ENCODE measurements at regions not wholly inside any gene's neighbourhood (a gene's known extent, or its start where the extent isn't known, plus 50 kb on each side); places are given as distances from the start of the nearest gene placed in this dataset.

DNA sequence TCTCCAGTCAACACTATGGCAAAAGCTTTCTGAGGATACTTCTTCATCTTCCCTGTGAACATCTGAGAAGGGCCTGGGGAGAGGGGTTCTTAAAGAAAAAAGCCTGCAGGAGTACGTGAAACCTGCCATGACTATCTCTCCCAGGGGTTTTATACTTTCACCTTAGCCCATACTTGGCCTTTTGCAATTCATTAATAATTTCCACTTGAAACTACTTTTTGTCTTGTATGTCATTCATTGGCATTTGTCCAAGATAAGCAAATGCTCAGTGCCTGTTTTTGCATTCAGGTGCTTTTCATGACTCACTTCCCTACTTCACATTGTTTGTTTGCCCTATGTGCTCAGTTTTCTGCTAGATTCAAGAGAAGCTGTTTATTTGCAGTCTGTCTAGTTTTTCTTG, 580.3 kb upstream of the GJE1 start:
- no peak overlapping the region for H3K27ac ChIP-seq (ENCODE audit: low read depth, low read length)
- no peak overlapping the region for H2AK5ac ChIP-seq (ENCODE audit: low read length)
- H3K56ac ChIP-seq (ENCODE audit: low read length): no peak overlapping the region
- no peak overlapping the region for H2BK15ac ChIP-seq (replicated peaks; ENCODE audit: low read depth)
- H3K23ac ChIP-seq (ENCODE audit: low read length): no peak overlapping the region
- WGBS (ENCODE audit: extremely low coverage, insufficient coverage, low lambda C conversion rate): no CpG with 5 or more reads among the region's 1 CpG
- no peak overlapping the region for H2BK5ac ChIP-seq (ENCODE audit: low read length)
- H4K5ac ChIP-seq (ENCODE audit: low read length): no peak overlapping the region
- H3K79me2 ChIP-seq (ENCODE audit: control insufficient read depth, insufficient read depth, low read length): no peaks in the 10 kb centered on the region
- no peaks in the 10 kb centered on the region for H3K79me1 ChIP-seq (ENCODE audit: low read length)
- no peak for DNase-seq
- H3K27me3 ChIP-seq (ENCODE audit: insufficient read depth, low read length, poor library complexity): no peaks in the 10 kb centered on the region
- H3K4me3 ChIP-seq (ENCODE audit: low read length): no peak overlapping the region
- no peak overlapping the region for H3K4ac ChIP-seq (ENCODE audit: low read depth, low read length)
- no peaks in the 10 kb centered on the region for H3K4me1 ChIP-seq (ENCODE audit: control insufficient read depth, low read depth, low read length)
- no peak overlapping the region for H3K18ac ChIP-seq (ENCODE audit: low read length)
- H4K8ac ChIP-seq (ENCODE audit: low read depth, low read length): no peak overlapping the region
- no peak overlapping the region for H2BK120ac ChIP-seq (ENCODE audit: low read depth, low read length)
- H3K36me3 ChIP-seq (ENCODE audit: control insufficient read depth, insufficient read depth, low read length): no peaks in the 10 kb centered on the region
- H3K4me2 ChIP-seq (ENCODE audit: low read length): no peak overlapping the region
- H3K9ac ChIP-seq (ENCODE audit: low read length): no peak overlapping the region

- H4K8ac ChIP-seq (ENCODE audit: low read depth, low read length): no peak overlapping the region
- no peak overlapping the region for H3K18ac ChIP-seq (ENCODE audit: low read length)
- H3K79me1 ChIP-seq (ENCODE audit: low read length): no peaks in the 10 kb centered on the region
- no peaks in the 10 kb centered on the region for H3K36me3 ChIP-seq (ENCODE audit: control insufficient read depth, insufficient read depth, low read length)
- H3K4me1 ChIP-seq (ENCODE audit: control insufficient read depth, low read depth, low read length): no peaks in the 10 kb centered on the region
- H3K23ac ChIP-seq (ENCODE audit: low read length): no peak overlapping the region
- no peak overlapping the region for H3K56ac ChIP-seq (ENCODE audit: low read length)
- H3K27me3 ChIP-seq (ENCODE audit: insufficient read depth, low read length, poor library complexity): no peaks in the 10 kb centered on the region
- no peak overlapping the region for H2BK120ac ChIP-seq (ENCODE audit: low read depth, low read length)
- no peak overlapping the region for H4K5ac ChIP-seq (ENCODE audit: low read length)
- H3K27ac ChIP-seq (ENCODE audit: low read depth, low read length): no peak overlapping the region
- no peak overlapping the region for H3K4me3 ChIP-seq (ENCODE audit: low read length)
- H3K9ac ChIP-seq (ENCODE audit: low read length): no peak overlapping the region
- no peak for DNase-seq
- H3K79me2 ChIP-seq (ENCODE audit: control insufficient read depth, insufficient read depth, low read length): no peaks in the 10 kb centered on the region
- no peak overlapping the region for H2BK15ac ChIP-seq (replicated peaks; ENCODE audit: low read depth)
- H3K4ac ChIP-seq (ENCODE audit: low read depth, low read length): no peak overlapping the region
- no peak overlapping the region for H2AK5ac ChIP-seq (ENCODE audit: low read length)
- H3K4me2 ChIP-seq (ENCODE audit: low read length): no peak overlapping the region
- H2BK5ac ChIP-seq (ENCODE audit: low read length): no peak overlapping the region
- WGBS (ENCODE audit: extremely low coverage, insufficient coverage, low lambda C conversion rate): no CpG with 5 or more reads among the region's 5 CpGs
These were observed 580.7 kb upstream of the GJE1 start for GRCh38 chr6:141552031-141552430.

GRCh38 chr6:141551318-141551717, 581.4 kb upstream of the GJE1 start:
- no peak overlapping the region for H3K23ac ChIP-seq (ENCODE audit: low read length)
- H3K79me2 ChIP-seq (ENCODE audit: control insufficient read depth, insufficient read depth, low read length): no peaks in the 10 kb centered on the region
- no peak overlapping the region for H3K18ac ChIP-seq (ENCODE audit: low read length)
- H3K27ac ChIP-seq (ENCODE audit: low read depth, low read length): no peak overlapping the region
- H3K56ac ChIP-seq (ENCODE audit: low read length): no peak overlapping the region
- no peak overlapping the region for H4K8ac ChIP-seq (ENCODE audit: low read depth, low read length)
- no peaks in the 10 kb centered on the region for H3K4me1 ChIP-seq (ENCODE audit: control insufficient read depth, low read depth, low read length)
- H3K4ac ChIP-seq (ENCODE audit: low read depth, low read length): no peak overlapping the region
- no peak overlapping the region for H2BK5ac ChIP-seq (ENCODE audit: low read length)
- no peaks in the 10 kb centered on the region for H3K36me3 ChIP-seq (ENCODE audit: control insufficient read depth, insufficient read depth, low read length)
- no peak overlapping the region for H4K5ac ChIP-seq (ENCODE audit: low read length)
- H2AK5ac ChIP-seq (ENCODE audit: low read length): no peak overlapping the region
- H3K4me3 ChIP-seq (ENCODE audit: low read length): no peak overlapping the region
- WGBS (ENCODE audit: extremely low coverage, insufficient coverage, low lambda C conversion rate): no CpG with 5 or more reads among the region's 2 CpGs
- H3K4me2 ChIP-seq (ENCODE audit: low read length): no peak overlapping the region
- H2BK120ac ChIP-seq (ENCODE audit: low read depth, low read length): no peak overlapping the region
- peak; percentile 10 for DNase-seq
- no peak overlapping the region for H3K9ac ChIP-seq (ENCODE audit: low read length)
- no peaks in the 10 kb centered on the region for H3K79me1 ChIP-seq (ENCODE audit: low read length)
- no peak overlapping the region for H2BK15ac ChIP-seq (replicated peaks; ENCODE audit: low read depth)
- no peaks in the 10 kb centered on the region for H3K27me3 ChIP-seq (ENCODE audit: insufficient read depth, low read length, poor library complexity)

- H3K27ac ChIP-seq (ENCODE audit: low read depth, low read length): no peak overlapping the region
- no peaks in the 10 kb centered on the region for H3K79me2 ChIP-seq (ENCODE audit: control insufficient read depth, insufficient read depth, low read length)
- no peaks in the 10 kb centered on the region for H3K79me1 ChIP-seq (ENCODE audit: low read length)
- H3K4me1 ChIP-seq (ENCODE audit: control insufficient read depth, low read depth, low read length): no peaks in the 10 kb centered on the region
- H3K23ac ChIP-seq (ENCODE audit: low read length): no peak overlapping the region
- no peak overlapping the region for H4K8ac ChIP-seq (ENCODE audit: low read depth, low read length)
- H3K4me2 ChIP-seq (ENCODE audit: low read length): no peak overlapping the region
- no peak overlapping the region for H3K9ac ChIP-seq (ENCODE audit: low read length)
- DNase-seq: no peak
- no peak overlapping the region for H3K56ac ChIP-seq (ENCODE audit: low read length)
- H2AK5ac ChIP-seq (ENCODE audit: low read length): no peak overlapping the region
- H4K5ac ChIP-seq (ENCODE audit: low read length): no peak overlapping the region
- no peak overlapping the region for H2BK120ac ChIP-seq (ENCODE audit: low read depth, low read length)
- no peaks in the 10 kb centered on the region for H3K27me3 ChIP-seq (ENCODE audit: insufficient read depth, low read length, poor library complexity)
- no peak overlapping the region for H2BK15ac ChIP-seq (replicated peaks; ENCODE audit: low read depth)
- no peak overlapping the region for H2BK5ac ChIP-seq (ENCODE audit: low read length)
- WGBS (ENCODE audit: extremely low coverage, insufficient coverage, low lambda C conversion rate): 100% methylated on average over 1 of the region's 1 CpG
- no peak overlapping the region for H3K4me3 ChIP-seq (ENCODE audit: low read length)
- no peak overlapping the region for H3K18ac ChIP-seq (ENCODE audit: low read length)
- no peaks in the 10 kb centered on the region for H3K36me3 ChIP-seq (ENCODE audit: control insufficient read depth, insufficient read depth, low read length)
- no peak overlapping the region for H3K4ac ChIP-seq (ENCODE audit: low read depth, low read length)
These were observed 582.3 kb upstream of the GJE1 start for GRCh38 chr6:141550471-141550870.

DNA sequence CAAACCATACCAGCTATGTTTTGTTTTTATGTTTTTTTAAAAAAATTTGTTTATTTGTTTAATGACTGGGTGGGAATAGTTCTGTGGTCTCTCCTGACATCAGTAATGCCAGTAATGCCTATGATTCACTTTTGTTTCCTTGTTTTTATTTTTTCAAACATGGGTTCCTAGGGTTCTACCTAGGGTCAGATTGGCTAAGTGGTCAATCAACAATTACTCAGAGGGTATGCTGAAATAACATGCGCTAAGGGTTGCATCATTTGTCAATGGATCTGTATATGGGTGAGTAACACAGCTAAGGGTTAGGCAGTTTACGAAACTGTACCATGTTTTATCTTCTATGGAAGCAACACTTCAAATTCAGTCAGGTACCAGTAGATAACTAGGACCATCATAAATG, 583.8 kb upstream of the GJE1 start:
- no peaks in the 10 kb centered on the region for H3K79me2 ChIP-seq (ENCODE audit: control insufficient read depth, insufficient read depth, low read length)
- no peak overlapping the region for H4K5ac ChIP-seq (ENCODE audit: low read length)
- DNase-seq: no peak
- H3K18ac ChIP-seq (ENCODE audit: low read length): no peak overlapping the region
- no peak overlapping the region for H3K4me3 ChIP-seq (ENCODE audit: low read length)
- H3K56ac ChIP-seq (ENCODE audit: low read length): no peak overlapping the region
- H3K27ac ChIP-seq (ENCODE audit: low read depth, low read length): no peak overlapping the region
- no peaks in the 10 kb centered on the region for H3K4me1 ChIP-seq (ENCODE audit: control insufficient read depth, low read depth, low read length)
- H3K23ac ChIP-seq (ENCODE audit: low read length): no peak overlapping the region
- H2BK5ac ChIP-seq (ENCODE audit: low read length): no peak overlapping the region
- no peak overlapping the region for H2BK120ac ChIP-seq (ENCODE audit: low read depth, low read length)
- H3K4ac ChIP-seq (ENCODE audit: low read depth, low read length): no peak overlapping the region
- no peaks in the 10 kb centered on the region for H3K27me3 ChIP-seq (ENCODE audit: insufficient read depth, low read length, poor library complexity)
- no peak overlapping the region for H3K9ac ChIP-seq (ENCODE audit: low read length)
- no peak overlapping the region for H2AK5ac ChIP-seq (ENCODE audit: low read length)
- no peaks in the 10 kb centered on the region for H3K79me1 ChIP-seq (ENCODE audit: low read length)
- no peak overlapping the region for H3K4me2 ChIP-seq (ENCODE audit: low read length)
- WGBS (ENCODE audit: extremely low coverage, insufficient coverage, low lambda C conversion rate): no CpG with 5 or more reads among the region's 2 CpGs
- no peaks in the 10 kb centered on the region for H3K36me3 ChIP-seq (ENCODE audit: control insufficient read depth, insufficient read depth, low read length)
- no peak overlapping the region for H2BK15ac ChIP-seq (replicated peaks; ENCODE audit: low read depth)
- no peak overlapping the region for H4K8ac ChIP-seq (ENCODE audit: low read depth, low read length)

GRCh38 chr6:141541581-141542324, 591.0 kb upstream of the GJE1 start:
- Histone ChIP-seq H3K4me1 (ENCODE audit: control insufficient read depth, low read depth, low read length) (no peaks in the 10 kb centered on the region), H3K27ac (ENCODE audit: low read depth, low read length) (no peak overlapping the region), H3K36me3 (ENCODE audit: control insufficient read depth, insufficient read depth, low read length) (no peaks in the 10 kb centered on the region), H4K8ac (ENCODE audit: low read depth, low read length) (no peak overlapping the region), H2BK120ac (ENCODE audit: low read depth, low read length) (no peak overlapping the region), H3K9ac (ENCODE audit: low read length) (no peak overlapping the region), H2BK15ac (replicated peaks; ENCODE audit: low read depth) (no peak overlapping the region), H2BK5ac (ENCODE audit: low read length) (no peak overlapping the region), H3K4ac (ENCODE audit: low read depth, low read length) (no peak overlapping the region), H3K79me2 (ENCODE audit: control insufficient read depth, insufficient read depth, low read length) (no peaks in the 10 kb centered on the region), H3K18ac (ENCODE audit: low read length) (no peak overlapping the region), H3K56ac (ENCODE audit: low read length) (no peak overlapping the region), H3K27me3 (ENCODE audit: insufficient read depth, low read length, poor library complexity) (no peaks in the 10 kb centered on the region), H3K4me2 (ENCODE audit: low read length) (no peak overlapping the region), H4K5ac (ENCODE audit: low read length) (no peak overlapping the region), H3K4me3 (ENCODE audit: low read length) (no peak overlapping the region), H2AK5ac (ENCODE audit: low read length) (no peak overlapping the region), H3K23ac (ENCODE audit: low read length) (no peak overlapping the region), H3K79me1 (ENCODE audit: low read length) (no peaks in the 10 kb centered on the region)
- no CpG with 5 or more reads among the region's 1 CpG for WGBS (ENCODE audit: extremely low coverage, insufficient coverage, low lambda C conversion rate)
- no peak for DNase-seq

Measured in mesendoderm (in vitro differentiated cells).